DND-41 (cell line): ENCODE measurements at regions not wholly inside any gene's neighbourhood (a gene's known extent, or its start where the extent isn't known, plus 50 kb on each side); places are given as distances from the start of the nearest gene placed in this dataset.

Experiments used
- EZH2 ChIP-seq: IDR thresholded peaks from 3 replicates; pipeline ENCODE4 v1.6.1; 2012; ENCODE audit warnings: borderline replicate concordance, low read depth, mild to moderate bottlenecking, moderate library complexity, low read length, inconsistent platforms; ENCODE audit not compliant: severe bottlenecking
- TF ChIP-seq, protein P1 (sequence below): IDR thresholded peaks from 2 replicates; pipeline ENCODE4 v1.5.1; 2012; ENCODE audit warnings: borderline replicate concordance, low read length, moderate library complexity, mild to moderate bottlenecking; ENCODE audit not compliant: poor library complexity, severe bottlenecking; ENCODE audit errors: extremely low read depth

DNA sequence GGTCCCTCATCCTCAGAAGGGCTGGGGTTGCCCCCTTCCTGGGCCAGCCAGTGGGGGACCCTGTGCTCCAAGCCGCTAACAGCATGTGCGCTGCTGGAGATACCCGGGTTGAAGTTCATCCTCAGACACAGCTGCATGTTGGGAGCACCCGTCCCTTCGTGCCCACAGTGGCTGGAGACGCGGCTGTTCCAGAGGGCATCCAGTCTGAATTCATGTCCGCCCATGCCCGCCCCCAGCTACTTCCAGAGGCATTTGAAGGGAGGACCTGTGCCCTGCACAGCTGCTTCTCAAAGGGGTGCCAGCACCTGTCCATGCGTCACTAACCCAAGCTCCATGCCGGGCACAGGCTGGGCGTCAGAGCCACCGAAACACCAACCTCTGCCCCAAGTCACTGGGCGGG is 68.1 kb upstream of the ADGRA1 start:
- TF ChIP-seq, protein P1, sequence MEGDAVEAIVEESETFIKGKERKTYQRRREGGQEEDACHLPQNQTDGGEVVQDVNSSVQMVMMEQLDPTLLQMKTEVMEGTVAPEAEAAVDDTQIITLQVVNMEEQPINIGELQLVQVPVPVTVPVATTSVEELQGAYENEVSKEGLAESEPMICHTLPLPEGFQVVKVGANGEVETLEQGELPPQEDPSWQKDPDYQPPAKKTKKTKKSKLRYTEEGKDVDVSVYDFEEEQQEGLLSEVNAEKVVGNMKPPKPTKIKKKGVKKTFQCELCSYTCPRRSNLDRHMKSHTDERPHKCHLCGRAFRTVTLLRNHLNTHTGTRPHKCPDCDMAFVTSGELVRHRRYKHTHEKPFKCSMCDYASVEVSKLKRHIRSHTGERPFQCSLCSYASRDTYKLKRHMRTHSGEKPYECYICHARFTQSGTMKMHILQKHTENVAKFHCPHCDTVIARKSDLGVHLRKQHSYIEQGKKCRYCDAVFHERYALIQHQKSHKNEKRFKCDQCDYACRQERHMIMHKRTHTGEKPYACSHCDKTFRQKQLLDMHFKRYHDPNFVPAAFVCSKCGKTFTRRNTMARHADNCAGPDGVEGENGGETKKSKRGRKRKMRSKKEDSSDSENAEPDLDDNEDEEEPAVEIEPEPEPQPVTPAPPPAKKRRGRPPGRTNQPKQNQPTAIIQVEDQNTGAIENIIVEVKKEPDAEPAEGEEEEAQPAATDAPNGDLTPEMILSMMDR = no peak
- TF ChIP-seq EZH2 = no peak
